ENCODE measurements at regions not wholly inside any gene's neighbourhood (a gene's known extent, or its start where the extent isn't known, plus 50 kb on each side); places are given as distances from the start of the nearest gene placed in this dataset.
"Not testable (repeated sequence)": the region's sequence is repeated elsewhere in the genome, so short reads cannot be mapped to it uniquely, and the experiment has no call there.

DNA sequence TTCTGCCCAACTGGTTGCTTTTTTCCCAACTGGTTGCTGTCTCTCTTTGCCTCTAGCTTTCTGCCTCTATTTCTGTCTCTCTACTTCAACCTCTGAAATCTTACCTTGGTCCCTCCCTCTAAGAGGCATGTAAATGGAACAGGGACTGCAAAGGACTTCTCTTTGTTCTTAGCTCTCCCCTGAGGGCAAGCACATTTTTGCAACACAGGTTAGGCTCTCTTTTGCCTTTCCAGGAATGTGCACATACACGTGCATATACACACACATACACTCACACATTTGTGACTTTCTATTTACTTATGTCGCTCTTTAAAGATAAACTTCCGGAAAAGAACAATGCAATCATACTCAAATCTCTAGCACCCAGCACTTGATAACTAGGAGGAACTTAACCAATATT is 262.6 kb upstream of the DDX18 start:
- no peak for DNase-seq (ENCODE audit: low spot score)
- ATAC-seq = no peak
- intact Hi-C loops (cut with DNase I) = no loop called here

DNA sequence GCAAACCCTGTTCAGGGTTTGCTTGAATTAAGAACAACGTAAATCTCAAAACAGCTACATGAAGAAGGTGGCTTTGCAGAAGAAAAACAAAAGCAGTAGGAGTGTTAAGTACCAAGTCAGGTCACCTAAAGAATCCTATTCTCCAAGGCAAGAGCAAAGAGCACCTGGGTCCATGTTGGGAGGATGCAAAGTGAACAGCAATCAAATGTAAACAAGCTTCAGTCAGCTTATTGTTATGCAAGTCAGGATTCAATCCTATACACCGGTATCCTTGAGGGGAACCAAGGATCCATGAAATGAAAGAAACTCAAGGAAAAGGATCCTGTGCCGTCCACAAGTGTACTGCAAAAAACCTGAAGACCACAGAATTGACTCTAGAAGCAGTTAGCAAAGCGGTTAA is 261.0 kb upstream of the DDX18 start:
- DNase-seq (ENCODE audit: low spot score) (no peak), ATAC-seq (no peak)
- intact Hi-C loops (cut with DNase I) = no loop called here

DNA sequence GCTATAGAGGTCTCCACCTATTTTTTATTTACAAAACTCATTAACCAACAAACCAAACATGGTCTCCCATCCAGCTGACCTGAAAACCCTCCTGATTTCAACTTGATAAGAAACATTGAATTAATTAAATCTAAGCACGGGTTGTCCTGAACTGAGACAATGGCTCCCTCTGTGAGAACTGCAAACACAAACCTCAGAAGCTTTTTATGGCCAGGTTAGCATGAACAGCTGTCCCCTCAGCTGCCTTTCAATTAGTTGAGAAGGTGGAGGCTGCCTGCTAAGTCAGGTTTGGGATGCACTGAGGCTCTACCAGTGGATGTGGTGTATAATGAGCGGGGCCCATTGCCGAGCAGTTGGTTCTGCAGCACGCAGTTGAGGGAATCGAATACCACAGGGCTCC is 258.5 kb upstream of the DDX18 start:
- intact Hi-C loops (cut with DNase I) = no loop called here
- ATAC-seq (no peak), DNase-seq (ENCODE audit: low spot score) (no peak)

DNA sequence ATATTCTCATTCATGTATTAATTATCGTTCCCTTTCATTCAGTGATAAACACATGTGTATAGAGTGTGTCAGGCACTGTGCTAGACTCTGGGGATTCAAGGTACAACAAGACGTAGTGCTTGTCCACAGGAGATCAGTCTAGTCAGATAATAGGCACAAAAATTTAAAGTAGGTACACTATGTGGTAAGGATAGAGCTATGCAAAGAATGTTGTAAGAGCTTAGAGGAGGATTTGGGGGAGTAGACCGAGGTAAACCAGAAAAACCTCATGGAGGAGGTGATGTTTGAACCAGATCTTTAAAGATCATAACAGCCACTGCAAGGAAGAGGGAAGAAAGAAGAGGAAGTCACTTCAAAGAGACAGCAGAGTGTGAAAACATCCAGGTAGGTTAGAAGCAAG is 256.9 kb upstream of the DDX18 start:
- ATAC-seq (no peak), DNase-seq (ENCODE audit: low spot score) (no peak)
- intact Hi-C loops (cut with DNase I) = no loop called here

DNA sequence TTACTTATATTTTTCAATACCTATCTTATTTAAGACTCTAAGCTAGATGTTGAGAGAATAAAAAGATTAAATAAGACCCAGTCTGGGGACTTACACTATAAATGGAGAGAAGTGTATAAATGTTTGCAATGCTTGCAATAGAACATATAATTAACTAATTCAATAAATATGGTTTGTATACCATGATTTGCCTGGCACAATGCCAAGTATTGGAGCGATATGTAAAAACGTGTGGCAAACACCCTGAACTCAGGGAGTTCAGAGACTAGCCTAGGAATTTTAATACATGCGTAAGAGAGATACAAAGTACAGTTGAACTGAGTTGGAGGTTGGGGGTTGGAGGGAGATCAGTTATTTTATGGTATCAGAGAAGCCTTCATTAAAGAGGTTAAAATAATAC is 251.8 kb upstream of the DDX18 start:
- no peak for ATAC-seq
- DNase-seq (ENCODE audit: low spot score) = no peak
- intact Hi-C loops (cut with DNase I) = no loop called here

DNA sequence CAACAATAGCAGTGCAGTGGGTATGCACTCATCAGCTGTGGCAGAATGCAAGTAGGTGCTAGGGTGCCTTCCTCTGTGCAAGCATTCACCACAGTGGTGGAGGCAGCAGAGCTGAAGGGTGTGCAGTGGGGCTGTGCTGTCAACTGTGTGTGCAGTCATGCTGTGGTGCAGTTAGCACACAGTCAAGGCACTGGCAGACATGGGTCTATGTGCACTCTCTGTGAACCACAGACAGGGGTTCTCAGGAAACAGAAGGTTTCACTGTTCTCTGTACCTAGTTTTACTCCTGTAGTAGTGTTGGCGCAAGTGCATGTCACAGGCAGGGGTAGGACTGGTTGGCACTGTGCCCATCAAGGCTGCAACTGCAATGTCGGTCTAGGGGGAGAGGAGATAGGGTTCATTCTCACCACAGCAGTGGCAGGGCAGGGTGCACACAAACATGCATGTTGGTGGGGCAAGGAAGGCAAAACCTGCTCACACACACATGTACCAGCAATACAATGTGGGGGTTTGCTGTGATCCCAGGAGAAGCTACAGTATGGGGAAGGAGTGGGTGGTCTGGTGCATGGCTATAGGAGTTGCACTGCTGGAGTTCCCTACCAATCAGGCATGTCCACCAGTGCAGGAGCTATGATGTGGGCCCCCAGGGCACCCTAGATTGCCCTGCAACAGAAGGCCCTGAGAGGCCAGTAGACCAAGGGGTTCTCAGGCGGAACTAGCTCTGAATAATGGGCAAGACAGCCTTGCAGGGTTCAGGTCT is 242.7 kb upstream of the DDX18 start:
- ATAC-seq (no peak), DNase-seq (ENCODE audit: low spot score) (no peak)
- intact Hi-C loops (cut with DNase I) = no loop called here

DNA sequence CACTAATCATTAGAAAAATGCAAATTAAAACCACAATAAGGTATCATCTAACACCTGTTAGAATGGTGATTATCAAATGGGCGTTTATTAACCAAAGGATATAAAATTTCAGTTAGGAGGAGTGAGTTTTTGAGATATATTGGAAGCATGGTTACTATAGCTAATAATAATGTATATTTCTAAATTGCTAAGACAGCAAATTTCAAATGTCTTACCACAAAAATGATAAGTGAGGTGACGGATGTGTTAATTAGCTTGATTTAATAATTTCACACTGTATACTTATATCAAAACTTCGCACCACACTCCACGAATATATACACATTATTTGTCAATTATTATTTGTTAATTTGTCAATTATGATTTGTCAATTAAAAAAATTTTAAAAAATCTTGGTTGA is 227.2 kb upstream of the DDX18 start:
- ATAC-seq (no peak), DNase-seq (ENCODE audit: low spot score) (no peak)
- intact Hi-C loops (cut with DNase I) = no loop called here

DNA sequence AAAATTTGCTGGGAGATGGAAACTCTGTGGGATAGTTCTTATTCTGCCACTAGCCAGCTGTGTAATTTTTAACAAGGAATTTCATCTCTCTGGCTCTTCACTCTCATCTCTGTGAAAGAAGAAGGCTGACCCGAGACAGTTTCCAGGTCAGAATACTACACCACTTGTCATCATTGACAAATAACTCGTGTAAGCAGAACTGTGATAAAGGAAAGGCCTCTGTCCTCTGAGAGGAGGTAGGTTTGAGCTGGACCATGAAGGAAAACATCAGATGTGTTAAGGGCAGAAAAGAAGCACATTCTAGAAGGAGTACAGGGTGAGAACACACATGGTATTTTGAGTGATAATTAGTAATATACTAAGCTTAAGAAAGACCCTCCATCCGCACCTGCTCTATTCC is 211.4 kb upstream of the DDX18 start:
- ATAC-seq (no peak), DNase-seq (ENCODE audit: low spot score) (no peak)
- intact Hi-C loops (cut with DNase I) = no loop called here

DNA sequence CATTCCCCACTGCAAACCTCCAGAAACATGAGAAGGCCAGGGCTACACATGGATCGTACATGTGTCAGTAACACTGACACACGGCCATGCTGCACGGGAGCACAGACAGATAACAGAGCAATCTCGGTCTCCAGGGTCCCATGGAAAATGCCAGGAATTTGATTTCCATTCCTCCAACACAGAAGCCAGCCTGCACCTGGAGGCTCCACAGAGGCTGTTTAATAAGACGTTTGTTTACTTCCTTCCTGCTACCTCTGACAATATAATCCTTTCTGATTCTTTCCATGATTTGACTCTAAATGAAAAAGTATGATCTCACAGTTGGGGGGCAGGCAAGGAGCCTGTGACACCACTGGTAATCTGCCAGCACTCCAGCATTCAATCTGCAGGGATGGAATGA is 210.9 kb upstream of the DDX18 start:
- no peak for DNase-seq (ENCODE audit: low spot score)
- no peak for ATAC-seq
- intact Hi-C loops (cut with DNase I) = no loop called here

DNA sequence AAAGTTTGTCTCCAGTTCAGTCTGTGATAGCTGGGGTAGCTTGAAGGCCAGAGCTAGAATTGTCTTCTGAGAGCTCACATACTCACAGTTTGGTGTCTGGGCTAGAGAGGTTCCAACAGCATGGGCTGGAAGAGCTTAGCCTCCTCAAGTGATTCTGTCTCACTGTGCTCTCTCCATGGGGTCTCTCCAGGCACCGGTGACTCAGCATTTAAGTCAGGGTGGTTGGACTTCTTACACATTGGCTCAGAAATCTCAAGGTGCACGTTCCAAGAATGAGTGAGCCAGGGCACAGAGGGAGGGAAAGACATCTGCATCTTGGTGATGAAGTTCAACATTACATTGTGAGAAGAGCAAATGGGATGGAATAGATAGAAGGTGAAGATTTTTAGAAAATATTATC is 207.3 kb upstream of the DDX18 start:
- DNase-seq (ENCODE audit: low spot score) (no peak), ATAC-seq (no peak)

DNA sequence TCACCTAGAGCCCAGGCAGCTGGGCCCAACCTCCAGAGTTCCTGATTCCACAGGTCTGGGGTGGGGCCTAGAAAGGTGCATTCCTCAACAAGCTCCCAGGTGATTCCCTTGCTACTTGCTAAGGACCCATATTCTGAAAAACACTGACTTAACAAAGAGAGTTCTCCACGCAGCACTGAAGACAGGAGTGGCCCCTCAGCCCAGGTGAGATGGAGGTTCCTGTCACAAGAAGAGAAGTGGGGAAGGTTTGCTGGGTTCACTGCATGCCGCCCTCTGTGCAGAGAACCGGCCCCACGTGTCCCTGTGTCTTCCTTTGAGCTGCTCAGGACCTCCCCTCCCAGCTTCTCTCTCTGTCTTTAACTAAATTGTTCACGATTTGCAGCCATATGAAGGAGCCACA is 201.4 kb upstream of the DDX18 start:
- ATAC-seq (no peak), DNase-seq (ENCODE audit: low spot score) (no peak)
- intact Hi-C loops (cut with DNase I) = no loop called here

More for the DNA sequence above, 207.3 kb upstream of the DDX18 start:
- intact Hi-C loops (cut with DNase I) = no loop called here

DNA sequence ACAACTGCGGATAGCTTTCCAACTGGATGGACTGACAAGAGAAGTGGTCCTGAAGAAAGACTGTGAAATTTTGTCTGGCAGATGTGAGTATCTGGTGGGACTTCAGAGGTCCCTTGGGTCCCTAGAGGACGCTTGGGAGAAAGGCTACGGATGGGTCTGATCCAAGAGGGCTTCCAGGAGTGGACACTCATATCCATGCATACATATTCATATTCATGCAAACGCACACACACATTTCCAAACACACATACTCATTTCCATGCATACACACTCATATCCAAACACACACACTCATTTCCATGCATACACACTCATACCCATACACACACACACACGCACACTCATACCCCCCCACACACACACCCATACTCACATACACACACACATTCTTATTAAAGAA is 200.2 kb upstream of the DDX18 start:
- ATAC-seq (no peak), DNase-seq (ENCODE audit: low spot score) (no peak)
- intact Hi-C loops (cut with DNase I) = no loop called here

DNA sequence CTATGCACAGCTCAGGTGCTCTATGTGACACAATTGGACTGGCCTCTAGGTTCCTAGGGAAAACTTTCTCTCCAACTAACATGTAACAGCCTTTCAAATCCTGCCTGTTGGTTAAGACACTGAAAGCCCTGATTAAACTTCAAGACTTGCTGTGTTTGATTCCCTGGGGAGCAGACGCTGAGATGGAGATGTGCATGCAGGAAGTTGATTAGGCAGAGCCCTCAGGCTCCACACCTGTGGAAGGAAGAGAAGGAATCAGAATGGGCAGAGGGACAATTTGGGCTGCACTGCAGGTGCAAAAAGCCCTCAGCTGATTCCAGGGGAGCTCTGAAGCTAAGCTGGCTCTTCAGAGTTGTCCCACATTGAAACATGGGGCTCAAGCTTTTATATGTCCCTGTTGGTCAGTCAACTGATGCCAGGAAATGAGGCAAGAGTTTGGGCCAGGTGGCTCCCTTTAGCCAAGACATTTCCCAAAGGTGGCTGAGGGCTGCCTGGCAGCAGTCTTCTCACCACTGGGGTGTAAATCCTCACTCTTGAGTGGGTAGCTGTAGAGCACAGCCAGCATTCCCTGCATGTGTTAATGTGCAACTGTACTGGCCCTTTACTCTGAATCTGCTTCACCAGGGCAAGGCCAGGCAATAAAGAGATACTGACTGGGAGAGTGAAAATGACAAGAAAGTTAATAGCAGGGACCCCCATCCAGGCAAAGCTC is 199.5 kb upstream of the DDX18 start:
- ATAC-seq = no peak
- intact Hi-C loops (cut with DNase I) = no loop called here
- no peak for DNase-seq (ENCODE audit: low spot score)

DNA sequence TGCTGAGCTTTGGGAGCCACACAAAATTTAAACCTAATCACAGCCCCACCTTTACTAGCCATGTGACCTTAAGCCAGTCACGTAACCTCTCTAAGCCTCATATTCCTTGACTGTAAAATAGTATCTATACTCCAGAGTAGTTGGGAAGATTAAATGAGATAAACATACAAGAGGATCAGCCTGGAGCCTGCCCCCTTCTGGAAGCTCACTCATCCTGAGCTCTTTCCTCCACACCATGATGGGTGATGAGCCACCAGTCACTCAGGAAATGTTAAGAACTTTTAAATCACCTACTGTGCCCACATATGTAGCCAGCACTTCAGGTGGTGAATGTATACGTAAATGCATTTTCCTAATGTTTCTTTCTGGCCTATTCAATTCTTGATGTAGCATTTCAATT is 195.9 kb upstream of the DDX18 start:
- ATAC-seq (no peak), DNase-seq (ENCODE audit: low spot score) (no peak)
- intact Hi-C loops (cut with DNase I) = no loop called here

DNA sequence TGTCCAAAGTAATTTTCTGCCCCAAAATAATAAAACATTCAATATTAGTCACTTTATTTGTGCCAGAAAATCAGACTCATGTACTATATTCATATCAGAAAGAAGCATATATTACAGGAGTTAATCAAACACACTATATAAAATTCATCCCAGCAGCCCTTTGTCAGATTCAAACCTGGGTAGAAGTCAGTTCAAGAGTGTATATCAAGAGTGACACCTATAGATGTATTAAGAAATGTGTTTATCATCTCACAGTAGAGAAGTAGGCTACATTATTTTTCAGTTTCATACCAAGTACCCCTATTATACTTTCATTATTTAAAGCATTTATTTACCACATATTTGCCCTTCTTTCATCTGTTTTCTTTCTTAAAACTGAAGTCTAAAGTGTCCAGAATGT is 193.2 kb upstream of the DDX18 start:
- no peak for ATAC-seq
- intact Hi-C loops (cut with DNase I) = no loop called here
- DNase-seq (ENCODE audit: low spot score) = no peak

DNA sequence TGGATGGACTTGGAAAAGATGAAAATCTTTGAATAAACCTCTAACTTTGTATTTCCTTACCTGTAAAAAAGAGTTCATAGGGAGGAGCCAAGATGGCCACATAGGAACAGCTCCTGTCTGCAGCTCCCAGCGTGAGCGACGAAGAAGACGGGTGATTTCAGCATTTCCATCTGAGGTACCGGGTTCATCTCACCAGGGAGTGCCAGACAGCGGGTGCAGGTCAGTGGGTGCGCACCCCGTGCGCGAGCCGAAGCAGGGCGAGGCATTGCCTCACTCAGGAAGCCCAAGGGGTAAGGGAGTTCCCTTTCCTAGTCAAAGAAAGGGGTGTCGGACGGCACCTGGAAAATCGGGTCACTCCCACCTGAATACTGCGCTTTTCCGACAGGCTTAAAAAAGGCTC is 191.3 kb upstream of the DDX18 start:
- not testable (repeated sequence) for DNase-seq (ENCODE audit: low spot score); ATAC-seq

DNA sequence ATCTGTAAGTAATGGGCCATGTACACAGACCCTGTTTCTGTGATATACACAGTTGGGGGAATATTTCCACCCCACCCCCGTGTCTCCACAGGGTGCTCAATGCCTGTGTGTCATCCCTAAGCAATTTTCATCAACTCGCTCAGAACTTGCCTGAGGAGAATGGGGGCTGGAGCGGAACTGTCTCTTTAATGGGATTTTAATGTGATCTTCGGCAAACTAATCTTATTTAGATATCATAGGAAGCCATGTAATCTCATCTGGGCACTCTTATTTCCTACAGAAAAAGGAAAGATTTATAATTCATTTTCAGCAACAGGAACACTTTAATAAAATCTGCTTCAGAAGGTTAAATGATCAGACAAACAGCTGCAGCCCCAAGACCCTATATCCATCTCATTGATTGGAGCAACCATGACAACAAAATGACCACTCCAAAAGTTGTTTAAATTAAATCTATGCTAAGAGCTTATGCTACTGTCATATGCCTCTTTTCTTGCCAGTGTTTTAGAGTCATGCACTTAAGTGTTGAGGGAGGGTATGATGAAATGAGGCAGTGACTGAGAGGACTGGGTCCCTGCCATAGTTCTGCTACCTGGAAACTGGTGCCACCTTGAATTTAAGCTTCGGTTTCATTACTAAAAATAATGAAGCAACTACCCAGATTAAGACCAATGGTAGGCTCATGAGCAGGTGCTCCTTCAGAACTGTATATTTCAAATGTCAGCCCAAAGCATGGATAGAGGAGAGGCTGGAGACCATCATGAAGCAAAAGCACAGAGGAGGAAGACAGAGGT is 183.1 kb upstream of the DDX18 start:
- DNase-seq (ENCODE audit: low spot score) (no peak), ATAC-seq (no peak)
- intact Hi-C loops (cut with DNase I) = no loop called here

More for the DNA sequence above, 191.3 kb upstream of the DDX18 start:
- intact Hi-C loops (cut with DNase I) = not testable (repeated sequence)

DNA sequence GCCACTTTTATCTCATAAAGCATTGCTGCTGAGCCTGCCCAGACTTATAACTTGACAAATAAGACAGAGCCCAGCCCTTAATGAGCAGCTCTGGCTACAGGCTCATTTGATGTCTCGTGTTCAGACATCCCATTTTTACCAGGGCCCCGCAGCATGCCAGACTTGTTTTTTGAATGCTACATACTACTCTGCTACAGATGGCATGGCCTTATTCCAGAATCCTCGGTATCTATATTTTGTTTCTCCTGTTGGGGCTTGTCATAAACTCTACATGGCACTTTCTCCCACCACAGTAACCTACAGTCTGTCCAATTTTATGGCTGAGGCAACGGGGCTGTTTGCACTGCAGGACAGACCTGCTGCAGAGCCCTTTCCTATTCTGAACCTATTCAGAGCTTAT is 179.0 kb upstream of the DDX18 start:
- no peak for ATAC-seq
- intact Hi-C loops (cut with DNase I) = no loop called here
- no peak for DNase-seq (ENCODE audit: low spot score)

DNA sequence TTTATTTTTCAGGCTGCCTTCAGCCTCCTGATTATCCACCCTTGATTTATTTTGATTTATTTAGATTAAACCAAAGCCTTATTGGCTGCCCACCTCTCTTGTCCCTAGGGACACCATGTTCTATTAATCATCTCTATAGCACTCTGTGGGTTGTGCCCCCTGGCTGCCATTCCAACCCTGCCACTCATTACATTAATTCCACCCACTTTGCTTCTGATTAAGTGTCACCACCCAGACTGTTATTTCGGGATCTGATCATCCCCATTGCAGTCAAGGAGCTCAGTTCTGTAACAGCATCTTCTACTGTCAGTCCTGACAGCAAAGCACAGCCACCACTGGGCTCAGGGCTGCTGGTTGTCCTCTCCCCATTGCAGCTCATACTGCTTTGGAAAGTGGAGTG is 175.1 kb upstream of the DDX18 start:
- no peak for ATAC-seq
- DNase-seq (ENCODE audit: low spot score) = no peak
- intact Hi-C loops (cut with DNase I) = no loop called here

DNA sequence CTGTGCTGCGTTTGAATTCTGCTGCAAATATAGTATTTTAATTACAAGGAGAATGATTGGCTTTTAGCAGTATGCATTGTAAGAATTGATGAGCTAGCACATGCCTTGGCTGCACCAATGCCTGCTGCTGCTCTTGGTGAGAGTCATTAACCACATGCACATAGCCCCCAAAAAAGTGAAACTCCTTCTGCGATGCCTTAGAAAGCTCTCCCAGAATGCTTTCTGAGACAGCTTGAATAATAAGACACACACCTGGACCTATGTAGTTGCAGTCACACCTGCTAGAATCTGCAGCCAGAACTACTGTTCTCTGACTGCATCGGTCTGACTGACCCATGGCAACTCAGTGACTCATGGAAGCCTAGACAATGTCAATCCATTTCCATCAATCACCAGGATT is 170.1 kb upstream of the DDX18 start:
- intact Hi-C loops (cut with DNase I) = no loop called here
- DNase-seq (ENCODE audit: low spot score) = no peak

More for the DNA sequence above, 170.1 kb upstream of the DDX18 start:
- no peak for ATAC-seq

All from sciatic nerve (tissue), 2 donors.